ENCODE measurements at regions not wholly inside any gene's neighbourhood (a gene's known extent, or its start where the extent isn't known, plus 50 kb on each side); places are given as distances from the start of the nearest gene placed in this dataset.

DNA sequence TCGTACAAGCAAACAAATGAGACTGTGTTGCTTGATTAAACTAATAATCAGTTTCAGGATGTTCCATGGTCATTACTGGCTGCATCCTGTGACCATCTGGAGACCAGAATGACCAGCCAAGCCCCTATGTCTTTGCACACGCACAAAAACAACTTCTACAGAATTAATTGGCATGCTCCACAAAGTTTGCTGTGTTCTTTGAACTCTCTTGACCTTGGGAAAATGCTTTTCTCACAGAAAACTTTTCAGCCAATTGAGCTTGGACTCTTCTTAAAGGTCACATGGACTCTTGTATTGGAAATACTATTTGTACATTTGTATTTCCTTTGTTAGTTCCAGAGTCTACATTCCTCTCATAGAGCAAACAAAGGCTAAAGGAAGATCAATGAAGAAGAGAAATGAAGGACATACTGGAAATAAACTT is 147.8 kb downstream of the ARRDC3 start:
- TF ChIP-seq MXI1 (conservative IDR thresholded peaks at IDR 0.05; ENCODE audit: poor library complexity, severe bottlenecking) (no peak), SMC3 (conservative IDR thresholded peaks at IDR 0.05; ENCODE audit: poor library complexity) (no peak), EZH2 (IDR thresholded peaks at IDR 0.05; ENCODE audit: borderline replicate concordance, insufficient read depth, low read length, poor library complexity, severe bottlenecking) (no peak), TAF1 (IDR thresholded peaks at IDR 0.05; ENCODE audit: low read depth) (no peak), RAD21 (conservative IDR thresholded peaks at IDR 0.05) (no peak), EP300 (conservative IDR thresholded peaks at IDR 0.05; ENCODE audit: poor library complexity, severe bottlenecking) (no peak)
- TF ChIP-seq, protein P1, sequence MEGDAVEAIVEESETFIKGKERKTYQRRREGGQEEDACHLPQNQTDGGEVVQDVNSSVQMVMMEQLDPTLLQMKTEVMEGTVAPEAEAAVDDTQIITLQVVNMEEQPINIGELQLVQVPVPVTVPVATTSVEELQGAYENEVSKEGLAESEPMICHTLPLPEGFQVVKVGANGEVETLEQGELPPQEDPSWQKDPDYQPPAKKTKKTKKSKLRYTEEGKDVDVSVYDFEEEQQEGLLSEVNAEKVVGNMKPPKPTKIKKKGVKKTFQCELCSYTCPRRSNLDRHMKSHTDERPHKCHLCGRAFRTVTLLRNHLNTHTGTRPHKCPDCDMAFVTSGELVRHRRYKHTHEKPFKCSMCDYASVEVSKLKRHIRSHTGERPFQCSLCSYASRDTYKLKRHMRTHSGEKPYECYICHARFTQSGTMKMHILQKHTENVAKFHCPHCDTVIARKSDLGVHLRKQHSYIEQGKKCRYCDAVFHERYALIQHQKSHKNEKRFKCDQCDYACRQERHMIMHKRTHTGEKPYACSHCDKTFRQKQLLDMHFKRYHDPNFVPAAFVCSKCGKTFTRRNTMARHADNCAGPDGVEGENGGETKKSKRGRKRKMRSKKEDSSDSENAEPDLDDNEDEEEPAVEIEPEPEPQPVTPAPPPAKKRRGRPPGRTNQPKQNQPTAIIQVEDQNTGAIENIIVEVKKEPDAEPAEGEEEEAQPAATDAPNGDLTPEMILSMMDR (IDR thresholded peaks at IDR 0.05; ENCODE audit: poor library complexity, severe bottlenecking) = no peak
